NCI-H1930 (cell line): ENCODE measurements at regions not wholly inside any gene's neighbourhood (a gene's known extent, or its start where the extent isn't known, plus 50 kb on each side); places are given as distances from the start of the nearest gene placed in this dataset.
"Not testable (repeated sequence)": the region's sequence is repeated elsewhere in the genome, so short reads cannot be mapped to it uniquely, and the experiment has no call there.

Experiments
- DNase-seq, 2 experiments: peaks; one replicate each; lab custom pipeline; 2025; lab: John Stamatoyannopoulos, UW

DNA sequence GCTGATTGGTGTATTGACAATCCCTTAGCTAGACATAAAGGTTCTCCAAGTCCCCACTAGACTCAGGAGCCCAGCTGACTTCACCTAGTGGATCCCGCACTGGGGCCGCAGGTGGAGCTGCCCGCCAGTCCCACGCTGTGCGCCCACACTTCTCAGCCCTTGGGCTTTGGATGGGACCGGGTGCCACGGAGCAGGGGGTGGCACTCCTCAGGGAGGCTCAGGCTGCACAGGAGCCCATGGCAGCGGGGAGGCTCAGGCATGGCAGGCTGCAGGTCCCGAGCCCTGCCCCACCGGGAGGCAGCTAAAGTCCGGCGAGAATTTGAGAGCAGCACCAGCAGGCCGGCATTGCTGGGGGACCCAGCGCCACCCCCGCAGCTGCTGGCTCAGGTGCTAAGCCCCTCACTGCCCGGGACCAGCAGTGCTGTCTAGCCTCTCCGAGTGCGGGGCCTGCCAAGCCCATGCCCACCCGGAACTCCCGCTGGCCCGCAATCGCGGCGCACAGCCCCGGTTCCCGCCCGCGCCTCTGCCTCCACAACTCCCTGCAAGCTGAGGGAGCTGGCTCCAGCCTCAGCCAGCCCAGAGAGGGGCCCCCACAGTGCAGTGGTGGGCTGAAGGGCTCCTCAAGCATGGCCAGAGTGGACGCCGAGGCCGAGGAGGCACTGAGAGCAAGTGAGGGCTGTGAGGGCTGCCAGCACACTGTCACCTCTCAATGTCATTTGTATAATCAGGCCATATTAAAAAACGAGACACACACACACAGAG lies 437.2 kb downstream of the CSNK1G3 start:
- no peak for DNase-seq

DNA sequence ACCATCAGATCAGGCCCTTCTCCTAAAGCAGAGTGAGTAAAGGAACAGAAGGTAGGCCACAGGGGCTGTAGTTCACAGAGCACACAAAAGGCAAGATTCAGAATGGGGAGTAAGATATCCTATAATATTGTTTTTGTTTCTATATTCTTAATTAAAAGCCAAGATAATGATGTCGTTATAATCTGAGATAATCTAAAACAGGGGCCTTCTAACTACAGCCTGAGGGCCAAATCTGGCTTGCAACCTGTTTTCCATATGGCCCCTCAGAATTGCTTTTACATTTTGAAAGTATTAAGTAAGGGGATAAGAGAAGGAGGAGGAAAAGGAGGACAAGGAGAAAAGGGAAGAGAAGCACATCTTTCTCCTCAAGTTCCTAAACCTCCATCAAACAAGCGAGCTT lies 435.8 kb downstream of the CSNK1G3 start:
- DNase-seq, result no peak

DNA sequence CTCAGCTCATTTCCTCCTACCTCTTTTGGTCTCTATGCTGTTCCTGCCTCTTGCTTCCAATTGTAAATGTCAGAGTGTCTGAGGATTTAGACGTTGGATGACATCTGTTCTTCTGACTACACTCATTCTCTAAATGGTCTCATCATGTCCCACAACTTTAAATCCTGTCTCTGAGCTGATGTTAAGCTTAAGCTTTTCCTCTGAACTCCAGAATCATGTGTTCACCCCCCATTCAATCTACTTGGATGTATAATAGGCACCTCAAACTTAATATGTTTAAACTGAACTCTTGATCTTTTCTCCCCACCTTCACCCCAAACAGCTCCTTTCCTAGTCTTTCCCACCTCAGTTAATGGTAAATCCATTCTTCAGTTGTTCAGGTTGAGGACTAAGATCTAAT lies 433.6 kb downstream of the CSNK1G3 start:
- DNase-seq, result no peak

DNA sequence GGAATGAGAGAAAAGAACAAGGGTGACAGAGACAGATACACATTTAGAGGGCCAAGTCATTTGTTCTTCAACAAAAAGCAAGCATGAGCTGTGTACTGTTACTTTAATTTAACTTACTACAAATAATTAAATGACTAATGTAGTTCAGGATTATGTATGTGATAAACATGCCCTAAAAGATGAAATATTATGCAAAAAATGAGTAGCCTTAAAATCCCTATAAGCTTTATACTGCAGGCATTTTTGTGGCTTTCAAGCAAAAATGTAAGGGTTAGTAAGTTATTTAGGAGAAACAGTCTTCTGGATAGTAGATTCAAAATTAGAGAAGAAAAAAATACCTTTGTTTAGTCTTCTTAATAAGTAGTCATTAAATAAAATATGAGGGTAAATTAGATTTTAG lies 431.2 kb downstream of the CSNK1G3 start:
- no peak for DNase-seq

DNA sequence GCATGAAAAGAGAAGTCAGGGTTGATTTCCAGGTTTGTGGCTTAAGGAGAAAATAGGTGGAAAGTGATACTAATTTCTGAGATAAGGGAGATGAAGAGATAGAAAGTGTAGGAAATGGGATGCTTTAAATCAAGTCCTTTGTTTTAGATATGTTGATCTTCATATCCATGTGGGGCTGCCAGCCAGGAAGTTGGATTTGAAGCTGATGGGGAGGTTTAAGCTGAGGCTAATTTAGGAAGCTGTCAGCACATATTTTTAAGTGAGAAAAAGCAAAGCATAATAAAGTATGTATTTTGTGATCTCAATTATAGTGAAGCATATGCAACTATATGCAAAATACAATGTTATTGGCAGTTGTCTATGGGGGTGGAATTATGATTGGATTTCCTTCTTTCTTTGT lies 428.4 kb downstream of the CSNK1G3 start:
- no peak for DNase-seq

DNA sequence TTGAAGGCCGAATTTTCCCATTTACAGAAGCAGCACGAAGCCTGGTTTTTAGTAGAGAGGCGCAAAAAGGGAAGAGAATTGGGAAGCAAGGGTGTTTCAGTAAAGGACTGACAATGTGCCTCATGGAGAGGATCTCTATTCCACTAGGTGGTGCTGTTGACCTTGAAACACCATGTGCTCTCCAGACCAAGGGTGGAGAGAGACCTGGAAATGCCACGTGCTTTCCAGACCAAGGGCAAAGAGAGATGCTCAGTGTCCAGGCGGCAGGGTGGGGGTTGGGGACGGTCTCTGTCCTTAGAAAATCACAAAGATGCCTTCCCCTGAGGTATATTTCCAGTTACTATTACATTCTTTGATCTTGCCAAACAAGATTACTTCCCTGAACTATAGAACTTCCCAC lies 425.3 kb downstream of the CSNK1G3 start:
- DNase-seq, result no peak

DNA sequence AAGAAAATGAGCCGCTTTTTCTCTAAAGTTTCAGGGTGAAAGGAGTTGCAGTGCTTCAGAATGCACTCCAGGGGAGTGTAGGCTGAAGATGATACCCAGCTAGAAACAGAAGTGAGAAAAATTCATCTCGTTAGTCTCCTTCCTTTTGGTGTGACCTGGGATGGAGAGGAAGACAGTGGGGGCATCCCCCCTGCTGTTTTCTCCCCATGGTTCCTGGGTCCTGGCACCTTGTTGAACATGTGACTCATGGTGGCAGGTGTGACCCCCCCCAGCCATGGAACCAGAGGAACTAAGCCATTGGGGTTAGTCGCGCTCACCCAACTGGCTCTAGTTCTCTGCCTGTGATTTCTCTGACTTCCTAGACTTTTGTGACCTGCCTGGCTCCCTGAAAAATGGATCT lies 424.6 kb downstream of the CSNK1G3 start:
- no peak for DNase-seq

DNA sequence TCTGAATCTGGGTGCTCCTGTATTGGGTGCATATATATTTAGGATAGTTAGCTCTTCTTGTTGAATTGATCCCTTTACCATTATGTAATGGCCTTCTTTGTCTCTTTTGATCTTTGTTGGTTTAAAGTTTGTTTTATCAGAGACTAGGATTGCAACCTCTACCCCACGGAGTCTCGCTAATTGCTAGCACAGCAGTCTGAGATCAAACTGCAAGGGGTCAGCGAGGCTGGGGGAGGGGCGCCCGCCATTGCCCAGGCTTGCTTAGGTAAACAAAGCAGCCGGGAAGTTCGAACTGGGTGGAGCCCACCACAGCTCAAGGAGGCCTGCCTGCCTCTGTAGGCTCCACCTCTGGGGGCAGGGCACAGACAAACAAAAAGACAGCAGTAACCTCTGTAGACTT lies 421.8 kb downstream of the CSNK1G3 start:
- not testable (repeated sequence) for DNase-seq

DNA sequence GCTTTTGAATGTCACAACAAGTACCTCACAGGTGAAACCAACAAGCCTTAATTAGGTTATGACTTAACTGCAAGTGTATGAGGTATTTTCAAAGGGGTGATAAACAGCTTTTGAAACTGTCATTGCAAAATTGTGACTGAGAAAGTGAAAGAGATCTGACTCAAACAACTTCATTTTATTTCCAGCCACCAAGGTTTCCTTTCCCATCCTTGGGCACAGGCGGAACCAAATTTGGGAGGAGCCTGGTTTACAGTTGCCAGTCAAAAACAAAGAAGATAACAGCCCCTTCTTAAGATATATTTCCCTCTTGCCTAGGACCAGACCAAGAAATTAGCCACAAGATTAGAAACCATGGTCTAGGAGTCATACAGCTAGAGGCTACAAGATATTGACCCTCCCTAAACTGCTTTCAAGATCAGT lies 417.1 kb downstream of the CSNK1G3 start:
- no peak for DNase-seq

DNA sequence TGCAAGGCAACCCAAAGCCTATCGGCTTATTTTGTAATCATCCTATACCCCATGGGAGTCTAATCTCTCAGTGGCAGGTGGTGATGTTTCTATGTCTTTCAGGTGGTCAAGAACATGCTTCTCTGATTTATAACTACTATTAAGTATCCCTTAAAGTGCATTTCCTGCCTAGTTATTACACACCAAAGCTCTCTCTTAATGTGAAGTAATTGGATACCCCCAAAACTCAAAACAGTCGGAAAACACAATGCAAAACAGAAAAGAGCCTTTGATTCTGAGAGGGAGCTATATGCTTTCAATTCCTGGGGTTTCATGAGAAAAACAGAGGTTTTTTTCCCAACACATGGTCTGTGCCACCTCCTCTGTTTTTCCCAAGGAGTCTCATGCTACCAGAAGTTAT lies 416.4 kb downstream of the CSNK1G3 start:
- no peak for DNase-seq

DNA sequence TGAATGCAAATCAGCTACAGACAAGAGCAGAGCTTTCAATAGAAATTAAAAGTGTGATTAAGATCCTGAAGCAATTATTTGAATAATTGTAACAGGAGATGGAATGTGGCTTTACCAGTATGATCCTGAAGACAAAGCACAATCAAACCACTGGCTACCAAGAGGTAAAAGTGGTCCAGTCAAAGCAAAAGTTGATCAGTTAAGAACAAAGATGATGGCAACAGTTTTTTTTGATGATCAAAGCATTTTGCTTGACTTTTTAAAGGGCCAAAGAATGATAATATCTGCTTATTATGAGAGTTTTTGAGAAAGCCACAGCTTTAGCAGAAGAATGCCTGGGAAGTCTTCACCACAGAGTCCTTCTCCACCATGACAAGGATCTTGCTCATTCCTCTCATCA lies 409.2 kb downstream of the CSNK1G3 start:
- DNase-seq, result no peak

DNA sequence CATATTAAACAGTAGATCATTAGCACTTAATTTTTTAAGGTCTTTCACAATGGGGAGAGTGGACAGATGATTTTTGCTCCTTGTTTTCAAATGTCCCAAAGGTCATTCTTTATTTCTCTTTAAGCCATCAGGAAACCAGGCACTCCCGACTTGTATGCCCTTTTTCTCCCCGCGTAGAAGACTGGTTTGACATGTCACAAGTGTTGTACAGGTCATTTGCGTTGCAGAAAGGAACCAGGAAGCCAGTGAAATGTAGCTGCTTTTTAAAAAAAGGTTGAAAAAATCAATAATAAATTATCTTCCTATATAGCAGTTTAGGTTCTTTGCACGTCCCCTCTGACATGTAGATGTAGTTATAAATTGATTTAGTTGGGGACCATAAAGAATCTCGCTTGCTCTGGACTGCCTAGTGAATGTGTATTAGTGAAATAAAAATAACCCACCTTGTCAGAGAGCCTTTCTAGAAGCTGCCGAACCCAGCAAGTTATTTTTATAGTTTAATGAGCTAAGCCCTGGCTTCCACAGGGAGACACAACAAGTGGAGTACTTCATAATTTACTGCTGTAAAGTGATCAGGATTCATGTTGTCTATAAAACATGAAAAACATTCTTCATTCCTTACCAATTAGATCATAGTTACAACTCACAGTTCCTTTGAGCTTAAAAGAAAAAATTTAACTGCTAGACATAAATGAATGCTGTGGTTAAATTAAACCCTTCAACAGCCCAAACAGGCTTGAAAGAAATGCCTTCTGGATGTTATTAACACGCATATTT lies 404.6 kb downstream of the CSNK1G3 start:
- no peak for DNase-seq

DNA sequence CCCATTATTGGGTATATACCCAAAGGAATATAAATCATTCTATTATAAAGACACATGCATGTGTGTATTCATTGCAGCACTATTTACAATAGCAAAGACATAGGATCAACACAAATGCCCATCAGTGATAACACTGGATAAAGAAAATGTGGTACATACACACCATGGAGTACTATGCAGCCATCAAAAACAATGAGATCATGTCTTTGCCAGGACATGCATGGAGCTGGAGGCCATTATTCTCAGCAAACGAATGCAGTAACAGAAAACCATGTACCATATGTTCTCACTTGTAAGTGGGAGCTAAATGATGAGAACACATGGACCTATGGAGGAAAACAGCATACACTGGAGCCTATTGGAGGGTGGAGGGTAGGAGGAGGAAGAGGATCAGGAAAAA lies 402.4 kb downstream of the CSNK1G3 start:
- no peak for DNase-seq

DNA sequence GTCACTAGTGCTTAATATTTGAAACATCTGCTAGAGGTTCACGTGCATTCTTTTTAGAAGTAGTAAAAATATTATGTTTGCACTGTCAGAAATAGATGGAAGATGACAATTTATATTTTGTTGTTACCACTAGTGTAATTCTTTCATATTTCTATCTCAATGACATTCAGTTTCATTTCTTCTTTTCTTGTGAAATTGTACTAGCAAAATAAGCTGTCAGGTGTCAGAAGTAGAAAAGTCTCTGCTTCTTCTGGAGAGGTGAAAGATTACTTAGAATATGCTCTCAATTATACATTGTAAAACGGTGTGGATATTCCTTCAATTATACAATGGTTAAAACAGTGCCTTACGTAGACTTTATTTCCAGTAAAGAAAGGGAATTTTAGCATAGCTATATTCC lies 395.4 kb downstream of the CSNK1G3 start:
- no peak for DNase-seq

DNA sequence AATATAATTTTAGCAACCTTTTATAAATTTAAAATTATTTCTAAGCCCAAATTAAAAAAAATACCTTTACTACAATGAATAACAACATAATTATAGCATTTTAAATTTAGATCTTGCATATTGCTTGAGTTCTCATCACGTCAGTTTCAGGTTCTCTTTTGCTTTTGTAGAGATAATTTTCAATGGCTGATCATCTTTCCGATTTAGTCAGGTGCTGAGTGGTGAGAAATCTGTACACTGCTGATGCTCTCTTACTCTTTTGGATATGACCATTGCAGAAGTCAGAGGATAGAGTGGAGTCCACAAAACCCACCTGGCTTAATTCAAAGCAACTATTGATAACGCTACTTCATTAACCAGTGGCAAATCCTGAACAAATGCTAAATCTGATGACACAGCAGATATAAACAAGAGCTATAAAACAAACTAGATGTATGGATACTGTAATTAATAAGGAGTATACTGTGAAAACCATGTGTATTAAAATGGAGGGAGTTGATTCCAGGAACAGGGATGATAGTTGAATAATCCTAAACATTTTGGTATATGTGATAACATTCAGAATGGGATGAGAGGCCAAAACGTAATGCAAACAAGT lies 394.8 kb downstream of the CSNK1G3 start:
- DNase-seq, result no peak

DNA sequence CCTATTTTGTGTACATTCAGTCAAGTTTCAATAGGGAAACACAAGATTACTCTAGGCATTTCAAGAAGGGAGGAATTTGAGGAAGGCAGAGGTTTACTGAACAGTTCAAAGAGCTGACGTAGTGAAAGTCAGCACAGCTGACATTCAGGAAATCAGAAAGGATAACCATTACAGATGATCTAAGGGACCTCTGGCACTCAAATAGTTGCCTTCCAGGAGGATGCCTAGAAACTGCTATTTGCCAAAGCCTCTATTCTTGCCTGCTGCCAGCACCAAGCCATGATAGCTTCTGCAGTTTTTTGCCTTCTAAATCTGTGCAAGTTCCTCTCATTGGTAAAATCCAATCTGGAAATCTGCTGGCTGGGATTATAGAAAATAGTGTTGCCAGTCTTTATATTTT lies 373.1 kb downstream of the CSNK1G3 start:
- no peak for DNase-seq

DNA sequence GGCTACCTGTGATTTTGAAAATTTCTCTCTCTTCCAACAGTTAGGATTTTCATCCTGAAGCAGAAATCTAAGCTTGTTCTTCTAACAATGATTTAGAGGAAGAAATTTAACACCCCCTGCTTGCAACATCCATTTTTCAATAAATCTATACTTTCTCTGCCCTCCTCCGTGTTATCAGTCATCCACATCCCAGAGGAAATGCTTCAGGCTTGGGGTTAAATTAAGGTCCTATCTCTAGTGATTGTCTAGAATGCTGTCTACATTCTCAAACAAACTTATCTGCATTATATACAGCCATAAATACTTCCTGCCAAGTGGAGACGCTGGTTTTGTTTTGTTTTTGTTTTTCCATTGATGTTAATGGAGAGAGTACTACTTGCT lies 371.0 kb downstream of the CSNK1G3 start:
- DNase-seq, result no peak

DNA sequence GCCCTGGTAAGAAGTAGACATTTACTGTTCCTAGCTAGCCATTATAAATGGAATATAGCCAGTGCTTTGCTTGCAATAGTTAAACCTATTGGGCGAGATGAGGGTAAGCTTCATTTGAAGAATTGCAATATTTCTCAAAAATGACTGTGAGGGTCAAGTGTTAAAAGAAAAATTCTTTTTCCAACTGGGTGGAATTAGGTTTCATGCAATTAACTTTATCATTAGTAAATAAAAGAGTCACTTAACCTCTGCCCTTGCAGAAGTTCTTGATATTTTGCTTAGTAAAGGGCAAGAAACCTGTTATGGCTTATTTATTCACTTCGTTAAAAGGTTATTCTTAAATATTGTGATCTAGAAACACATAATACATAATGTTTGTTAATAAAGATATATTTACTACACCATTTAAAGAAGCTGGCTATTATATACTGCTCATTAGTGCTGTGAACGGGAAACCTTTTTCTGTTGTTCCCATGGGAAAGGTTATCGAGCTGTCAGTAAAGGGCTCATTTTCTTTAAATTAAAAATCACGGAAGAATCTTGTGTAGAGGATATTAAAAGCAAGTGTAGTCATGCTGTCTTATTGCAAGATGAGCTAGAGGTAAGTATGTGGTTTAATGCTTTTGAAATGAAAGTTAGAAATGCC lies 370.5 kb downstream of the CSNK1G3 start:
- DNase-seq, result no peak

DNA sequence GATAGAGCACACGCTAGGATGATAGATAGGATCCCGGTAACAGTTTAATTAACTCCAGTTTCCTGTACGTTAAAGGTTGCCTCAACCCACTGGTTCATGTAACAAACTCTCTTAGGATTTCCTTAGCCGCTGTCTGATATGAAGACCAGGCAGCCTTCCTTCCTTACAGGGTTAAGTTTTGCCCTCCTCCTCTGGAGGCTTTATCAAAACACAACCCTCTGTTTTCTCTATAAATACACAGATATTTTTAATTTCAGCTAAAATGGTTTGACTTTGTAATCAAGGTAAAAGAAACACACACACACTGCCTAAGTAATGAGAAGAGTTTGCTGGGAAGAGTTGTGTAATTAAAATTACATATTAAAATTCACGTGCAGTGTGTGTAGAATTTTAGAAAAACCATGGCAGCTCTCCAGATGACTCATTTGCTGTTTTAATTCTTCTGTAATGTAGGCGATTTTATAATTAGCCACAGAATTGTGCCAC lies 369.8 kb downstream of the CSNK1G3 start:
- no peak for DNase-seq

DNA sequence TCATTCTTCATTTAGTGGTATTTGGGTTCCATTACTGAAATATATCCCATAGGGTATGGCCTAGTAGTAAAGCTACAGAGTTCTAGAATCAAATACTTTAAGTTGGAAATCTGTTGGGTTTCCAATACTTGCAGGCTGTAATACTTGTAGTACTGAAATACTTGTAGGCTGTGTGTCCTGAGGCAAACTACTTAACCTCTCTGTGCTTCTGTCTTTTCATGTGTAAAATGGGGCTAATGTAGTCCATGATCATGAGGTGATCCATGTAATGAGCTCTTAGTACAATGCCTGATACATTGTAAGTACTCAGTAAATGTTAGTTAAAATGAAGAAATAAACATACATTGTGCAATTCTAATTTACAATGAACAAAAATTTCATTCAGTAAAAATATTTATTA lies 368.9 kb downstream of the CSNK1G3 start:
- no peak for DNase-seq

DNA sequence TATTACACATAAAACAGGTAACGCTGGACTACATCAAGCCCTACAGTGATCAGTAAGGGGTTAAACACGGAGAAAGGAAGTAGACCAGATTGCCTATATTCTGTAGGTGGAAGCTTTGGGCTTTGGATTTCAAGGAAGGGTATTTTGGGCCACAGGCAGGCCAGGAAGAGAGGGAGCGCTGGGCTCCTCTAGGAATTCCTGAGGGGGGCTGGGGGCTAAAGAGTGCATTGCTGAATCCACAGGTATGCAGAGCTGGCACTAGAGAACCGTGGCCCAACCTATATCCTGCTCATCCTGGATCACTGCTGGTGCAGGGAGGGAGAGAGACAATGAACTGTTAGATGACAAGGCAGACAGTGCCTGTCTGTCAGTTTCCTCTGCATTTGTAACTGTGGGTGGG lies 367.1 kb downstream of the CSNK1G3 start:
- DNase-seq, result no peak

DNA sequence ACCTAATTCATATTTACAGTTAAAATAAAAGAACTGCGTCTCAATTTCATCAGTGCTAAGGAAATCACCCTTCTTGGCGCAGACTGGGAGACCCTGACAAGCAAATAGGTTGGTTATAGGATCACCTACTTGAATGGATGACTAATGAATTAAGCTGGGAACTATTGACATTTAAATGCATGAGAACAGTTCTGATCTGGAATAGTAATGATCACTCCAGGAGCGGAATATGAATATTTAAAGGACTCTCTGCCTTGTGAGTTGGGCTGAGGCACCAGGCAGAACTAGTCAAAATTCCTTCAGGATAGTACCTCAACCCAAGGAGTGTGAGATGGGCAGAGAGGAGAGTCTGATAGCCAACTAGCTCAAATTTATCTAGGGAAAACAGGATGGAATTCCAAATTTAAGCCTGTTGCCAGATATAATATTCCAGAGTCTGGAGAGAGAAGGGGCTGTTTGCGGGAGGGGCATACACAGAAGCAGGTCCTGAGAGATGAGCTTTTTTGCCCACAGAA lies 364.4 kb downstream of the CSNK1G3 start:
- no peak for DNase-seq
